OCI-LY3 (cell line): ENCODE measurements at regions not wholly inside any gene's neighbourhood (a gene's known extent, or its start where the extent isn't known, plus 50 kb on each side); places are given as distances from the start of the nearest gene placed in this dataset.

ENCODE experiments used
- CTCF ChIP-seq: fragments of 200-600, 300-600 bp; sonication (generic); IDR thresholded peaks from 2 replicates; pipeline ENCODE4 v1.5.1; 2014; ENCODE audit warnings: antibody characterized with exemption, low read length, low read depth
- EZH2phosphoT487 ChIP-seq: fragments of 200-600 bp; shearing (Covaris generic); IDR thresholded peaks from 2 replicates; pipeline ENCODE4 v1.6.1; 2018; ENCODE audit warnings: antibody characterized with exemption, mixed run types, low read depth

GRCh38 chr3:150278195-150278594 lies 129.9 kb upstream of the TSC22D2 start:
- TF ChIP-seq CTCF (no peak), EZH2phosphoT487 (no peak)
